Lung (tissue), 11 donors: ENCODE measurements at regions not wholly inside any gene's neighbourhood (a gene's known extent, or its start where the extent isn't known, plus 50 kb on each side); places are given as distances from the start of the nearest gene placed in this dataset.
"Not testable (repeated sequence)": the region's sequence is repeated elsewhere in the genome, so short reads cannot be mapped to it uniquely, and the experiment has no call there.

Experiments used
- ATAC-seq: fragments of 200-7000 bp; cut with Tn5 transposase; one replicate; pipeline ENCODE4 v1.9.1; 2020; ENCODE audit warnings: moderate number of reproducible peaks; ENCODE audit not compliant: insufficient read depth, low FRiP score
- DNase-seq, 3 donors: peaks; one replicate each; pipeline ENCODE4 v3.0.0-alpha.2; 2013 to 2017
- H3K27ac ChIP-seq, 2 donors: one replicate each; pipeline ENCODE4 v1.5.1; 2013; ENCODE audit warnings: mild to moderate bottlenecking in 2 of 2, moderate library complexity in 2 of 2, control low read depth in 1 of 2, inconsistent platforms in 1 of 2, low read depth in 1 of 2, low read length in 1 of 2
- H3K27me3 ChIP-seq, 3 donors: one replicate each; pipeline ENCODE4 v1.5.1; 2013; ENCODE audit warnings: low read length in 2 of 3; ENCODE audit not compliant: control insufficient read depth in 3 of 3, insufficient read depth in 3 of 3
- H3K36me3 ChIP-seq, 4 donors: one replicate each; pipeline ENCODE4 v1.5.1; 2013; ENCODE audit warnings: low read length in 4 of 4, mild to moderate bottlenecking in 1 of 4, moderate library complexity in 1 of 4; ENCODE audit not compliant: control insufficient read depth in 4 of 4, insufficient read depth in 4 of 4
- H3K4me1 ChIP-seq, 5 donors: one replicate each; pipeline ENCODE4 v1.5.1; 2013; ENCODE audit warnings: low read length in 5 of 5, mild to moderate bottlenecking in 2 of 5, moderate library complexity in 1 of 5; ENCODE audit not compliant: control insufficient read depth in 5 of 5, insufficient read depth in 5 of 5
- H3K4me3 ChIP-seq: one replicate; pipeline ENCODE4 v1.5.1; 2013; ENCODE audit warnings: mild to moderate bottlenecking, control low read depth, moderate library complexity
- H3K9ac ChIP-seq, 2 donors: one replicate each; pipeline ENCODE4 v1.5.1; 2013; ENCODE audit warnings: low read length in 2 of 2, control low read depth in 1 of 2; ENCODE audit not compliant: insufficient read depth in 1 of 2
- H3K9me3 ChIP-seq, 4 donors: one replicate each; pipeline ENCODE4 v1.5.1; 2013; ENCODE audit warnings: low read length in 3 of 4, mild to moderate bottlenecking in 1 of 4, moderate library complexity in 1 of 4; ENCODE audit not compliant: control insufficient read depth in 4 of 4, insufficient read depth in 3 of 4
- CTCF ChIP-seq: IDR thresholded peaks from 2 replicates; pipeline ENCODE4 v1.5.1; 2012; ENCODE audit warnings: mild to moderate bottlenecking; ENCODE audit errors: control extremely low read depth, extremely low read depth
- WGBS, 2 donors: extraction: QIAGEN DNeasy Blood & Tissue Kit; methylation state at CpG; one replicate each; pipeline ENCODE4 v1.1.7; 2013; 5-methylcytosine and 5-hydroxymethylcytosine counted together
- donor health status: control.
- donor health status: control.
- donor health status: Bipolar disorder and iron deficiency.
- donor health status: healthy.
- donor health status: DM: yes; HTN: yes; CAD: no.

- WGBS, 2 donors: 78 to 83% methylated on average over 4 of the region's 4 CpGs
- H3K4me1 ChIP-seq: no peaks in the 10 kb centered on the region
- H3K36me3 ChIP-seq: no peaks in the 10 kb centered on the region
- H3K9me3 ChIP-seq: peaks cover 0 to 7% (median 0%) of the 10 kb centered on the region in 4 donors
- H3K27me3 ChIP-seq: no peaks in the 10 kb centered on the region
- ATAC-seq: no peak
- no peak overlapping the region for H3K9ac ChIP-seq
- TF ChIP-seq CTCF: no peak
- no peak overlapping the region for H3K4me3 ChIP-seq
- DNase-seq: peak in 1 of 3 donors; percentile 10
- H3K27ac ChIP-seq: no peak overlapping the region
Observed at GRCh38 chr16:22659933-22660332, 149.2 kb downstream of the NPIPB5 start.

- no peak for ATAC-seq
- Histone ChIP-seq H3K27ac (no peak overlapping the region), H3K4me3 (no peak overlapping the region), H3K27me3 (no peaks in the 10 kb centered on the region), H3K4me1 (no peaks in the 10 kb centered on the region), H3K9ac (no peak overlapping the region), H3K9me3 (peaks cover 0 to 7% (median 0%) of the 10 kb centered on the region in 4 donors), H3K36me3 (no peaks in the 10 kb centered on the region)
- peak in 1 of 3 donors; percentile 3 for DNase-seq
- TF ChIP-seq CTCF: no peak
- WGBS, 2 donors: 83 to 88% methylated on average over 5 of the region's 5 CpGs
Observed at GRCh38 chr16:22660441-22661160, 149.9 kb downstream of the NPIPB5 start.

GRCh38 chr16:22661161-22661647, 150.5 kb downstream of the NPIPB5 start:
- Histone ChIP-seq H3K4me1 (no peaks in the 10 kb centered on the region), H3K27ac (no peak overlapping the region), H3K27me3 (no peaks in the 10 kb centered on the region), H3K36me3 (no peaks in the 10 kb centered on the region), H3K4me3 (no peak overlapping the region), H3K9me3 (peaks cover 0 to 7% (median 0%) of the 10 kb centered on the region in 4 donors), H3K9ac (no peak overlapping the region)
- DNase-seq (peak in 1 of 3 donors; percentile 7), ATAC-seq (no peak)
- WGBS, 2 donors: 85 to 86% methylated on average over 7 of the region's 7 CpGs
- TF ChIP-seq CTCF: no peak

- not testable (repeated sequence) for H3K9me3 ChIP-seq, DNase-seq, H3K4me1 ChIP-seq, ATAC-seq, H3K27me3 ChIP-seq, H3K9ac ChIP-seq, H3K27ac ChIP-seq, H3K36me3 ChIP-seq, H3K4me3 ChIP-seq
- 59 to 60% methylated on average over 1 of the region's 1 CpG for WGBS, 2 donors
Observed at GRCh38 chr16:22662958-22663357, 151.0 kb upstream of the HS3ST2 start.
